Breast epithelium (tissue), 3 donors: ENCODE measurements at regions not wholly inside any gene's neighbourhood (a gene's known extent, or its start where the extent isn't known, plus 50 kb on each side); places are given as distances from the start of the nearest gene placed in this dataset.

ENCODE experiments used
- CTCF ChIP-seq, 3 donors: fragments of 450-650 bp; IDR thresholded peaks; one replicate each; pipeline ENCODE4 v1.5.1; 2016 to 2017; ENCODE audit warnings: antibody characterized with exemption in 3 of 3, mild to moderate bottlenecking in 3 of 3, moderate library complexity in 3 of 3
- POLR2A ChIP-seq: fragments of 450-650 bp; IDR thresholded peaks from one replicate; pipeline ENCODE4 v1.6.1; 2016; ENCODE audit warnings: antibody characterized with exemption, mild to moderate bottlenecking, moderate library complexity

GRCh38 chr14:106690333-106690891 is 1164.0 kb downstream of the TMEM121 start:
- no peak for TF ChIP-seq POLR2A
- TF ChIP-seq CTCF (IDR thresholded peaks at IDR 0.05): no peak
